ENCODE measurements at regions not wholly inside any gene's neighbourhood (a gene's known extent, or its start where the extent isn't known, plus 50 kb on each side); places are given as distances from the start of the nearest gene placed in this dataset.

GRCh38 chr1:30382496-30382895 is 340.9 kb downstream of the MATN1 start (continued):
- TF ChIP-seq CREB5 (CRISPR knock-in tag; IDR thresholded peaks at IDR 0.05; ENCODE audit: low read depth): no peak
- TF ChIP-seq, protein P1, sequence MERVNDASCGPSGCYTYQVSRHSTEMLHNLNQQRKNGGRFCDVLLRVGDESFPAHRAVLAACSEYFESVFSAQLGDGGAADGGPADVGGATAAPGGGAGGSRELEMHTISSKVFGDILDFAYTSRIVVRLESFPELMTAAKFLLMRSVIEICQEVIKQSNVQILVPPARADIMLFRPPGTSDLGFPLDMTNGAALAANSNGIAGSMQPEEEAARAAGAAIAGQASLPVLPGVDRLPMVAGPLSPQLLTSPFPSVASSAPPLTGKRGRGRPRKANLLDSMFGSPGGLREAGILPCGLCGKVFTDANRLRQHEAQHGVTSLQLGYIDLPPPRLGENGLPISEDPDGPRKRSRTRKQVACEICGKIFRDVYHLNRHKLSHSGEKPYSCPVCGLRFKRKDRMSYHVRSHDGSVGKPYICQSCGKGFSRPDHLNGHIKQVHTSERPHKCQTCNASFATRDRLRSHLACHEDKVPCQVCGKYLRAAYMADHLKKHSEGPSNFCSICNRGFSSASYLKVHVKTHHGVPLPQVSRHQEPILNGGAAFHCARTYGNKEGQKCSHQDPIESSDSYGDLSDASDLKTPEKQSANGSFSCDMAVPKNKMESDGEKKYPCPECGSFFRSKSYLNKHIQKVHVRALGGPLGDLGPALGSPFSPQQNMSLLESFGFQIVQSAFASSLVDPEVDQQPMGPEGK (CRISPR knock-in tag; IDR thresholded peaks at IDR 0.05; ENCODE audit: borderline replicate concordance): no peak

DNA sequence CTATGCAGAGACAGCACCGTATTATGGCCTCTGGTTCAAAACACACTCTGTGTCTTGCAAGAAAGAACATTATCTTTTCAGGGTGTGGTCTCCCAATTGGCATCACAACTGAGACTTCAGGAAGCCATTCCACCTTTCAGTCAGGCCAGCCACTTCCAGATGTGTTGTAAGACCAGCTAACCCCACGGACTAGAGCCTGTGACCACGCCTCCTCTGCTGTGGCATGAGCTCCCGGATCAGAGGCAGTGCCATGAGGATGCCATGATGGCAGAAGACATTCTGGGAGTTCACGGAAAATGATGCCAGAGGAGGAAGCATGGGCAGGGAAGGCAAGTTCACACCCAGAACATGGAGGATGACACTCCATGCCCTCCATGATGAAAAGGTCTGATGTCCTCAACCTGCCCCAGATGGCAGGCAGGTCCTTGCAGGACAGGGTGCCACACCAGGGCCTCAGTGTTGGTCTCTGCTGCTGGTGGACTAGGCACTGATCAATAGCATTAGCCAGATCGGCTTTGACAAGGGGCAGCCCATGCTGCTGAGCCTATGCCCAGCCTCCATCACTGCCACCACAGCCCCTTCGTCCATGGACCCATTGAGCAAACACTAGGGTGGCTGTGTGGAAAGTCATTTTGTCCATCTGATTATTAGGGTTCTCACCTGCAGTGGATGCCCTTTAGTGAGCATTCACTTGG is 341.6 kb downstream of the MATN1 start:
- TF ChIP-seq CSDC2 (CRISPR knock-in tag; IDR thresholded peaks at IDR 0.05) (no peak), TCF4 (CRISPR knock-in tag; IDR thresholded peaks at IDR 0.05; ENCODE audit: borderline replicate concordance) (no peak), CREB5 (CRISPR knock-in tag; IDR thresholded peaks at IDR 0.05; ENCODE audit: low read depth) (no peak), ZNF565 (CRISPR knock-in tag; conservative IDR thresholded peaks at IDR 0.05; ENCODE audit: low read depth) (no peak), SNAI2 (CRISPR knock-in tag; IDR thresholded peaks at IDR 0.05) (no peak), ESRRG (CRISPR knock-in tag; IDR thresholded peaks at IDR 0.05) (no peak), TSHZ2 (CRISPR knock-in tag; IDR thresholded peaks at IDR 0.05) (no peak), GLIS3 (CRISPR knock-in tag; IDR thresholded peaks at IDR 0.05) (no peak), OSR1 (CRISPR knock-in tag; IDR thresholded peaks at IDR 0.05) (no peak), RARB (CRISPR knock-in tag; IDR thresholded peaks at IDR 0.05) (no peak), ZFP3 (CRISPR knock-in tag; IDR thresholded peaks at IDR 0.05) (no peak), ISL1 (CRISPR knock-in tag; IDR thresholded peaks at IDR 0.05) (no peak), PPARA (CRISPR knock-in tag; IDR thresholded peaks at IDR 0.05; ENCODE audit: borderline replicate concordance) (no peak), ZC3H10 (CRISPR knock-in tag; IDR thresholded peaks at IDR 0.05) (no peak)
- TF ChIP-seq, protein P1 (CRISPR knock-in tag; IDR thresholded peaks at IDR 0.05; ENCODE audit: borderline replicate concordance): no peak
- TF ChIP-seq, protein P2, sequence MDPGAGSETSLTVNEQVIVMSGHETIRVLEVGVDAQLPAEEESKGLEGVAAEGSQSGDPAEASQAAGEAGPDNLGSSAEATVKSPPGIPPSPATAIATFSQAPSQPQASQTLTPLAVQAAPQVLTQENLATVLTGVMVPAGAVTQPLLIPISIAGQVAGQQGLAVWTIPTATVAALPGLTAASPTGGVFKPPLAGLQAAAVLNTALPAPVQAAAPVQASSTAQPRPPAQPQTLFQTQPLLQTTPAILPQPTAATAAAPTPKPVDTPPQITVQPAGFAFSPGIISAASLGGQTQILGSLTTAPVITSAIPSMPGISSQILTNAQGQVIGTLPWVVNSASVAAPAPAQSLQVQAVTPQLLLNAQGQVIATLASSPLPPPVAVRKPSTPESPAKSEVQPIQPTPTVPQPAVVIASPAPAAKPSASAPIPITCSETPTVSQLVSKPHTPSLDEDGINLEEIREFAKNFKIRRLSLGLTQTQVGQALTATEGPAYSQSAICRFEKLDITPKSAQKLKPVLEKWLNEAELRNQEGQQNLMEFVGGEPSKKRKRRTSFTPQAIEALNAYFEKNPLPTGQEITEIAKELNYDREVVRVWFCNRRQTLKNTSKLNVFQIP (CRISPR knock-in tag; IDR thresholded peaks at IDR 0.05; ENCODE audit: borderline replicate concordance, low read depth): no peak
- TF ChIP-seq, protein P3, sequence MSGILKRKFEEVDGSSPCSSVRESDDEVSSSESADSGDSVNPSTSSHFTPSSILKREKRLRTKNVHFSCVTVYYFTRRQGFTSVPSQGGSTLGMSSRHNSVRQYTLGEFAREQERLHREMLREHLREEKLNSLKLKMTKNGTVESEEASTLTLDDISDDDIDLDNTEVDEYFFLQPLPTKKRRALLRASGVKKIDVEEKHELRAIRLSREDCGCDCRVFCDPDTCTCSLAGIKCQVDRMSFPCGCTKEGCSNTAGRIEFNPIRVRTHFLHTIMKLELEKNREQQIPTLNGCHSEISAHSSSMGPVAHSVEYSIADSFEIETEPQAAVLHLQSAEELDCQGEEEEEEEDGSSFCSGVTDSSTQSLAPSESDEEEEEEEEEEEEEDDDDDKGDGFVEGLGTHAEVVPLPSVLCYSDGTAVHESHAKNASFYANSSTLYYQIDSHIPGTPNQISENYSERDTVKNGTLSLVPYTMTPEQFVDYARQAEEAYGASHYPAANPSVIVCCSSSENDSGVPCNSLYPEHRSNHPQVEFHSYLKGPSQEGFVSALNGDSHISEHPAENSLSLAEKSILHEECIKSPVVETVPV (CRISPR knock-in tag; IDR thresholded peaks at IDR 0.05): no peak
- no peak for ATAC-seq
